OCI-LY3 (cell line): ENCODE measurements at regions not wholly inside any gene's neighbourhood (a gene's known extent, or its start where the extent isn't known, plus 50 kb on each side); places are given as distances from the start of the nearest gene placed in this dataset.

Experiments
- H2AFZ ChIP-seq: fragments of 200-600, 300-600 bp; shearing (Covaris generic); 2 replicates; pipeline ENCODE4 v1.6.0; 2014; ENCODE audit warnings: antibody characterized with exemption, low read depth, low read length
- H3K27ac ChIP-seq: fragments of 200-600, 300-600 bp; sonication (generic); 2 replicates; pipeline ENCODE4 v1.5.1; 2014; ENCODE audit warnings: mild to moderate bottlenecking, low read length, moderate library complexity, mixed read lengths
- H3K27me3 ChIP-seq: fragments of 200-600, 300-600 bp; sonication (generic); 2 replicates; pipeline ENCODE4 v1.6.1; 2014; ENCODE audit warnings: low read depth, low read length, mixed read lengths
- H3K36me3 ChIP-seq: fragments of 200-600, 300-600 bp; sonication (generic); replicated peaks from 2 replicates; pipeline ENCODE3; 2014; ENCODE audit warnings: low read depth, low read length, mixed read lengths
- H3K4me1 ChIP-seq: fragments of 300-600, 200-600 bp; sonication (generic); 2 replicates; pipeline ENCODE4 v1.6.1; 2014; ENCODE audit warnings: low read length, mixed read lengths
- H3K4me2 ChIP-seq: fragments of 200-600, 300-600 bp; sonication (generic); 2 replicates; pipeline ENCODE4 v1.6.1; 2014; ENCODE audit warnings: low read length, mixed read lengths
- H3K4me3 ChIP-seq: fragments of 300-600, 200-600 bp; sonication (generic); 2 replicates; pipeline ENCODE4 v1.5.1; 2014; ENCODE audit warnings: antibody characterized with exemption, mild to moderate bottlenecking, low read length, moderate library complexity
- H3K79me2 ChIP-seq: fragments of 300-600, 200-600 bp; shearing (Covaris generic); 2 replicates; pipeline ENCODE4 v1.6.1; 2014; ENCODE audit warnings: mild to moderate bottlenecking, low read length, mixed read lengths
- H3K9ac ChIP-seq: fragments of 300-600, 200-600 bp; shearing (Covaris generic); 2 replicates; pipeline ENCODE4 v1.6.0; 2014; ENCODE audit warnings: mild to moderate bottlenecking, low read length, moderate library complexity
- H3K9me3 ChIP-seq: fragments of 200-600, 300-600 bp; shearing (Covaris generic); 2 replicates; pipeline ENCODE4 v1.6.1; 2014; ENCODE audit warnings: low read length, mixed read lengths; ENCODE audit not compliant: insufficient read depth
- H4K20me1 ChIP-seq: fragments of 200-600, 300-600 bp; sonication (generic); 2 replicates; pipeline ENCODE4 v1.6.1; 2016; ENCODE audit warnings: low read length, mixed read lengths; ENCODE audit not compliant: insufficient read depth
- CTCF ChIP-seq: fragments of 200-600, 300-600 bp; sonication (generic); IDR thresholded peaks from 2 replicates; pipeline ENCODE4 v1.5.1; 2014; ENCODE audit warnings: antibody characterized with exemption, low read length, low read depth
- EZH2phosphoT487 ChIP-seq: fragments of 200-600 bp; shearing (Covaris generic); IDR thresholded peaks from 2 replicates; pipeline ENCODE4 v1.6.1; 2018; ENCODE audit warnings: antibody characterized with exemption, mixed run types, low read depth

- no peak overlapping the region for H3K27ac ChIP-seq
- peaks cover 19% of the 10 kb centered on the region; the same call in 1 of the 2 replicates for H3K9me3 ChIP-seq
- no peaks in the 10 kb centered on the region for H3K27me3 ChIP-seq
- no peak overlapping the region for H3K4me2 ChIP-seq
- no peak overlapping the region for H2AFZ ChIP-seq
- no peak overlapping the region for H3K4me3 ChIP-seq
- H3K79me2 ChIP-seq, result no peaks in the 10 kb centered on the region
- no peak overlapping the region for H3K9ac ChIP-seq
- peaks cover 12% of the 10 kb centered on the region for H3K4me1 ChIP-seq
- no peaks in the 10 kb centered on the region for H4K20me1 ChIP-seq
- H3K36me3 ChIP-seq, result peaks cover 8% of the 10 kb centered on the region
- TF ChIP-seq EZH2phosphoT487 (no peak), CTCF (no peak)
These were observed 644.3 kb upstream of the PTCHD4 start for GRCh38 chr6:48755315-48755714.

GRCh38 chr6:48754641-48755040, 643.6 kb upstream of the PTCHD4 start:
- H3K27ac ChIP-seq, result no peak overlapping the region
- H3K27me3 ChIP-seq, result no peaks in the 10 kb centered on the region
- peaks cover 15% of the 10 kb centered on the region for H3K36me3 ChIP-seq
- no peak for TF ChIP-seq EZH2phosphoT487
- no peak for TF ChIP-seq CTCF
- no peak overlapping the region for H3K9ac ChIP-seq
- H4K20me1 ChIP-seq, result no peaks in the 10 kb centered on the region
- no peak overlapping the region for H2AFZ ChIP-seq
- no peak overlapping the region for H3K4me3 ChIP-seq
- H3K9me3 ChIP-seq, result peaks cover 24% of the 10 kb centered on the region; the same call in 1 of the 2 replicates
- no peak overlapping the region for H3K4me2 ChIP-seq
- H3K79me2 ChIP-seq, result no peaks in the 10 kb centered on the region
- H3K4me1 ChIP-seq, result peaks cover 18% of the 10 kb centered on the region

GRCh38 chr6:48750861-48751260, 639.9 kb upstream of the PTCHD4 start:
- TF ChIP-seq CTCF, result no peak
- no peak for TF ChIP-seq EZH2phosphoT487
- Histone ChIP-seq H3K27ac (peak overlapping the region; percentile 14; the same call in 1 of the 2 replicates), H3K9ac (no peak overlapping the region), H3K4me1 (peaks cover 49% of the 10 kb centered on the region), H3K9me3 (peaks cover 30% of the 10 kb centered on the region), H3K27me3 (no peaks in the 10 kb centered on the region), H3K79me2 (no peaks in the 10 kb centered on the region), H2AFZ (no peak overlapping the region), H4K20me1 (no peaks in the 10 kb centered on the region), H3K4me2 (peak overlapping the region; percentile 7), H3K4me3 (no peak overlapping the region), H3K36me3 (peaks cover 28% of the 10 kb centered on the region)

- H4K20me1 ChIP-seq, result no peaks in the 10 kb centered on the region
- H3K27me3 ChIP-seq, result no peaks in the 10 kb centered on the region
- peak overlapping the region; percentile 59; the same call in 1 of the 2 replicates for H3K9ac ChIP-seq
- H2AFZ ChIP-seq, result no peak overlapping the region
- peak overlapping the region; percentile 44 for H3K4me3 ChIP-seq
- H3K4me1 ChIP-seq, result peaks cover 52% of the 10 kb centered on the region
- TF ChIP-seq CTCF (no peak), EZH2phosphoT487 (no peak)
- no peaks in the 10 kb centered on the region for H3K79me2 ChIP-seq
- H3K27ac ChIP-seq, result peak overlapping the region; percentile 91
- peak overlapping the region; percentile 68 for H3K4me2 ChIP-seq
- peaks cover 41% of the 10 kb centered on the region for H3K36me3 ChIP-seq
- H3K9me3 ChIP-seq, result peaks cover 31% of the 10 kb centered on the region
These were observed 636.5 kb upstream of the PTCHD4 start for GRCh38 chr6:48747471-48747870.
